GM23338 (cell line): ENCODE measurements at regions not wholly inside any gene's neighbourhood (a gene's known extent, or its start where the extent isn't known, plus 50 kb on each side); places are given as distances from the start of the nearest gene placed in this dataset.
A peak's percentile ranks its signal among the peaks of the same experiment; 100 is the strongest.

ENCODE experiments used
- ATAC-seq: fragments of 200-7000 bp; cut with Tn5 transposase; 3 replicates; pipeline ENCODE4 v1.9.1; 2020
- DNase-seq: peaks from one replicate; pipeline ENCODE4 v3.0.0-alpha.2; 2015; ENCODE audit warnings: low spot score
- H2AFZ ChIP-seq: fragments of 200-600 bp; sonication (generic); 2 replicates; pipeline ENCODE4 v1.8.0; 2016; ENCODE audit warnings: antibody characterized with exemption, mild to moderate bottlenecking, moderate library complexity
- H3F3A ChIP-seq: fragments of 200-600 bp; sonication (generic); replicated peaks from 2 replicates; pipeline ENCODE4 v1.8.0; 2017; ENCODE audit warnings: antibody characterized with exemption, mixed run types, low read depth
- H3K27ac ChIP-seq: fragments of 200-600 bp; sonication (generic); 2 replicates; pipeline ENCODE4 v1.6.1; 2016; ENCODE audit warnings: low read depth
- H3K27me3 ChIP-seq: fragments of 200-600 bp; sonication (generic); 2 replicates; pipeline ENCODE4 v1.8.0; 2016; ENCODE audit warnings: mild to moderate bottlenecking, mixed run types, moderate library complexity; ENCODE audit not compliant: insufficient read depth
- H3K36me3 ChIP-seq: fragments of 200-600 bp; sonication (generic); 2 replicates; pipeline ENCODE4 v1.8.0; 2016; ENCODE audit warnings: mild to moderate bottlenecking; ENCODE audit not compliant: insufficient read depth
- H3K4me1 ChIP-seq: fragments of 200-600 bp; sonication (generic); 2 replicates; pipeline ENCODE4 v1.8.0; 2016; ENCODE audit warnings: mild to moderate bottlenecking, moderate library complexity; ENCODE audit not compliant: insufficient read depth
- H3K4me2 ChIP-seq: fragments of 200-600 bp; sonication (generic); 2 replicates; pipeline ENCODE4 v1.7.1; 2017; ENCODE audit warnings: mixed run types
- H3K4me3 ChIP-seq: fragments of 200-600 bp; sonication (generic); 2 replicates; pipeline ENCODE4 v1.6.1; 2016; ENCODE audit warnings: mixed run types
- H3K79me2 ChIP-seq: fragments of 200-600 bp; sonication (generic); replicated peaks from 2 replicates; pipeline ENCODE4 v1.8.0; 2017; ENCODE audit warnings: mild to moderate bottlenecking; ENCODE audit not compliant: insufficient read depth
- H3K9me2 ChIP-seq: fragments of 200-600 bp; sonication (generic); 2 replicates; pipeline ENCODE4 v1.8.0; 2017; ENCODE audit not compliant: insufficient read depth
- H4K20me1 ChIP-seq: fragments of 200-600 bp; sonication (generic); replicated peaks from 2 replicates; pipeline ENCODE4 v1.8.0; 2017; ENCODE audit warnings: mild to moderate bottlenecking; ENCODE audit not compliant: insufficient read depth
- H3K27ac Mint-ChIP-seq: 2 replicates; pipeline ENCODE4 v1.8.0; 2020; ENCODE audit warnings: inconsistent platforms, mild to moderate bottlenecking, moderate library complexity, mixed read lengths
- H3K27me3 Mint-ChIP-seq: 3 replicates; pipeline ENCODE4 v1.8.0; 2022; ENCODE audit warnings: low read depth, mild to moderate bottlenecking, moderate library complexity, mixed read lengths, inconsistent platforms; ENCODE audit not compliant: insufficient read depth, poor library complexity
- H3K36me3 Mint-ChIP-seq: 3 replicates; pipeline ENCODE4 v1.8.0; 2021; ENCODE audit warnings: low read depth, mild to moderate bottlenecking, inconsistent platforms, moderate library complexity, mixed read lengths
- H3K4me1 Mint-ChIP-seq: 3 replicates; pipeline ENCODE4 v1.8.0; 2020; ENCODE audit warnings: mild to moderate bottlenecking, inconsistent platforms, mixed read lengths
- H3K4me3 Mint-ChIP-seq: 3 replicates; pipeline ENCODE4 v1.8.0; 2021; ENCODE audit warnings: moderate library complexity, mild to moderate bottlenecking, inconsistent platforms, mixed read lengths
- H3K9me3 Mint-ChIP-seq: 3 replicates; pipeline ENCODE4 v1.8.0; 2020; ENCODE audit warnings: moderate library complexity, mild to moderate bottlenecking, inconsistent platforms, mixed read lengths
- CREB1 ChIP-seq: fragments of 250-450 bp; sonication (Bioruptor Pico); IDR thresholded peaks from 2 replicates; pipeline ENCODE4 v1.5.0; 2020; ENCODE audit warnings: low read depth, mild to moderate bottlenecking, moderate library complexity
- EZH2 ChIP-seq: fragments of 200-600 bp; sonication (generic); IDR thresholded peaks from one replicate; pipeline ENCODE4 v1.8.0; 2017; ENCODE audit warnings: antibody characterized with exemption, mild to moderate bottlenecking, low read depth; ENCODE audit not compliant: unreplicated experiment
- JUNB ChIP-seq: IDR thresholded peaks from one replicate; pipeline ENCODE4 v1.6.1; 2016; ENCODE audit warnings: antibody characterized with exemption; ENCODE audit not compliant: unreplicated experiment
- REST ChIP-seq: IDR thresholded peaks from one replicate; pipeline ENCODE4 v1.6.1; 2018; ENCODE audit warnings: antibody characterized with exemption; ENCODE audit not compliant: unreplicated experiment
- ZNF114 ChIP-seq: fragments of 250-450 bp; sonication (Bioruptor Pico); IDR thresholded peaks from 2 replicates; pipeline ENCODE4 v1.5.0; 2020; ENCODE audit warnings: mild to moderate bottlenecking, moderate library complexity
- ZNF331 ChIP-seq: fragments of 250-450 bp; sonication (Bioruptor Pico); IDR thresholded peaks from 2 replicates; pipeline ENCODE4 v1.5.0; 2020; ENCODE audit warnings: low read depth, mild to moderate bottlenecking, moderate library complexity
- ZNF462 ChIP-seq: fragments of 250-450 bp; sonication (Bioruptor Pico); IDR thresholded peaks from 2 replicates; pipeline ENCODE4 v1.5.0; 2020; ENCODE audit warnings: mild to moderate bottlenecking, moderate library complexity

GRCh38 chr2:2540406-2540805 is 209.3 kb upstream of the MYT1L start:
- Histone ChIP-seq H3K4me1 (peaks cover 10% of the 10 kb centered on the region; the same call in 1 of the 2 replicates), H3K4me3 (no peak overlapping the region), H3K27me3 (no peaks in the 10 kb centered on the region), H3K9me2 (0 out of 2 replicates have a peak, but pooled peaks cover 4% of the 10 kb centered on the region), H2AFZ (no peak overlapping the region), H3K79me2 (no peaks in the 10 kb centered on the region), H3K27ac (no peak overlapping the region), H3K36me3 (no peaks in the 10 kb centered on the region; the same call in 1 of the 2 replicates), H3F3A (no peaks in the 10 kb centered on the region), H3K4me2 (no peak overlapping the region), H4K20me1 (no peaks in the 10 kb centered on the region)
- H3K36me3 Mint-ChIP-seq, result no peaks in the 10 kb centered on the region
- peaks cover 16% of the 10 kb centered on the region for H3K4me1 Mint-ChIP-seq
- H3K27me3 Mint-ChIP-seq, result peaks cover 6% of the 10 kb centered on the region
- H3K27ac Mint-ChIP-seq, result no peak overlapping the region
- H3K9me3 Mint-ChIP-seq, result no peaks in the 10 kb centered on the region; the same call in 2 of the 3 replicates
- no peak for DNase-seq
- no peak for ATAC-seq
- no peak for TF ChIP-seq JUNB
- TF ChIP-seq EZH2, result no peak
- no peak for TF ChIP-seq ZNF462 (CRISPR knock-in tag)
- no peak for TF ChIP-seq CREB1 (CRISPR knock-in tag)
- TF ChIP-seq ZNF331, result no peak
- no peak overlapping the region for H3K4me3 Mint-ChIP-seq

GRCh38 chr2:2536416-2537056 is 205.5 kb upstream of the MYT1L start:
- Histone ChIP-seq H3F3A (no peaks in the 10 kb centered on the region), H3K79me2 (no peaks in the 10 kb centered on the region), H2AFZ (no peak overlapping the region), H3K4me1 (0 out of 2 replicates have a peak, but pooled peaks cover 4% of the 10 kb centered on the region), H3K9me2 (0 out of 2 replicates have a peak, but pooled peaks cover 4% of the 10 kb centered on the region), H3K27ac (no peak overlapping the region), H3K36me3 (no peaks in the 10 kb centered on the region; the same call in 1 of the 2 replicates), H3K4me2 (no peak overlapping the region), H4K20me1 (no peaks in the 10 kb centered on the region), H3K27me3 (no peaks in the 10 kb centered on the region), H3K4me3 (no peak overlapping the region)
- Mint-ChIP-seq H3K4me1 (peaks cover 12% of the 10 kb centered on the region), H3K9me3 (peaks cover 2% of the 10 kb centered on the region; the same call in 2 of the 3 replicates), H3K27ac (peak overlapping the region; percentile 59), H3K36me3 (no peaks in the 10 kb centered on the region), H3K4me3 (no peak overlapping the region), H3K27me3 (peaks cover 3% of the 10 kb centered on the region)
- ATAC-seq, result no peak
- DNase-seq, result no peak
- TF ChIP-seq JUNB (no peak), ZNF114 (CRISPR knock-in tag) (no peak), REST (no peak)
